ENCODE measurements at regions not wholly inside any gene's neighbourhood (a gene's known extent, or its start where the extent isn't known, plus 50 kb on each side); places are given as distances from the start of the nearest gene placed in this dataset.
"Not testable (repeated sequence)": the region's sequence is repeated elsewhere in the genome, so short reads cannot be mapped to it uniquely, and the experiment has no call there.

GRCh38 chr16:65819136-65819898, 547.2 kb upstream of the CDH5 start:
- no peak for TF ChIP-seq CTCF (IDR thresholded peaks at IDR 0.05)
- TF ChIP-seq POLR2AphosphoS5 (IDR thresholded peaks at IDR 0.05), result no peak
- no peaks in the 10 kb centered on the region for H3K27me3 ChIP-seq
- WGBS, result 73% methylated on average over 4 of the region's 4 CpGs
- no peak overlapping the region for H3K4me3 ChIP-seq
- no peak overlapping the region for H3K27ac ChIP-seq (replicated peaks in 1 of 4)
- H3K4me1 ChIP-seq, result no peaks in the 10 kb centered on the region
- DNase-seq (ENCODE audit: extremely low spot score), result peak; percentile 55
- no peaks in the 10 kb centered on the region for H3K36me3 ChIP-seq
- H3K9me3 ChIP-seq, result peaks cover 0 to 10% (median 0%) of the 10 kb centered on the region in 4 donors
- intact Hi-C loops (cut with DNase I), result no loop called here

GRCh38 chr16:65817799-65818198, 548.7 kb upstream of the CDH5 start:
- no peak overlapping the region for H3K4me3 ChIP-seq
- no peak for TF ChIP-seq CTCF (IDR thresholded peaks at IDR 0.05)
- TF ChIP-seq POLR2AphosphoS5 (IDR thresholded peaks at IDR 0.05), result no peak
- TF ChIP-seq POLR2A (IDR thresholded peaks at IDR 0.05; ENCODE audit: low read depth), result no peak
- TF ChIP-seq EP300 (IDR thresholded peaks at IDR 0.05), result no peak
- peak; percentile 26 for DNase-seq (ENCODE audit: extremely low spot score)
- WGBS, result 92% methylated on average over 2 of the region's 2 CpGs
- no peaks in the 10 kb centered on the region for H3K36me3 ChIP-seq
- H3K27me3 ChIP-seq, result no peaks in the 10 kb centered on the region
- no peaks in the 10 kb centered on the region for H3K4me1 ChIP-seq
- H3K9me3 ChIP-seq, result peaks cover 0 to 10% (median 0%) of the 10 kb centered on the region in 4 donors
- intact Hi-C loops (cut with DNase I), result no loop called here
- no peak overlapping the region for H3K27ac ChIP-seq (replicated peaks in 1 of 4)

DNA sequence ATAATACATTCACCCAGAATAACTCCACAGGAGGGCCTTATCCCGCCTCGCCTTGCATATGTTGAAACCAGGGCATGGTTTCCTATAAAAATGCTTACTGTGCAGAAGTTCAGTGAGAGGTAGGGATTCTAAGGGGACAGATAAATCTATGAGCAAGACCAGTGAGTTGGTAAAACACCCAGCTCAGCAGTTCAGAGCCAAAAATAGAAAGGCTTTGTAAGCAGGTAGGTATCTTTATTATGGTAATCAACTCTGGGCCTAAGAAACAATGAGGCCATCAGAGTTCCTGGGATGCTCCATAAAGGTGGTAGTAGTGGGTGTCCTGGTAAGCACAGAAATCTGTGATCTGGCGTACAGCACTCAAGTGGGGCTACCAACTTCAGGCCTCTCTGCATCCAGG, 549.4 kb upstream of the CDH5 start:
- intact Hi-C loops (cut with DNase I), result no loop called here
- H3K27me3 ChIP-seq, result no peaks in the 10 kb centered on the region

GRCh38 chr16:65816556-65816955, 549.9 kb upstream of the CDH5 start:
- WGBS, result 88% methylated on average over 2 of the region's 2 CpGs
- H3K9me3 ChIP-seq, result no peaks in the 10 kb centered on the region
- no peak overlapping the region for H3K4me3 ChIP-seq
- DNase-seq (ENCODE audit: extremely low spot score), result no peak
- no peaks in the 10 kb centered on the region for H3K4me1 ChIP-seq
- no peak for TF ChIP-seq POLR2AphosphoS5 (IDR thresholded peaks at IDR 0.05)
- TF ChIP-seq EP300 (IDR thresholded peaks at IDR 0.05), result no peak
- TF ChIP-seq POLR2A (IDR thresholded peaks at IDR 0.05; ENCODE audit: low read depth), result no peak
- TF ChIP-seq CTCF (IDR thresholded peaks at IDR 0.05), result no peak
- H3K27ac ChIP-seq (replicated peaks in 1 of 4), result no peak overlapping the region
- H3K36me3 ChIP-seq, result no peaks in the 10 kb centered on the region
- intact Hi-C loops (cut with DNase I), result no loop called here
- H3K27me3 ChIP-seq, result no peaks in the 10 kb centered on the region

More for the DNA sequence above, 549.4 kb upstream of the CDH5 start:
- no peak for TF ChIP-seq POLR2A (IDR thresholded peaks at IDR 0.05; ENCODE audit: low read depth)
- no peak for TF ChIP-seq CTCF (IDR thresholded peaks at IDR 0.05)
- DNase-seq (ENCODE audit: extremely low spot score), result peak; percentile 64
- WGBS, result 97% methylated on average over 3 of the region's 3 CpGs
- Histone ChIP-seq H3K36me3 (no peaks in the 10 kb centered on the region), H3K4me1 (no peaks in the 10 kb centered on the region), H3K9me3 (peaks cover 0 to 4% (median 0%) of the 10 kb centered on the region in 4 donors), H3K4me3 (no peak overlapping the region), H3K27ac (replicated peaks in 1 of 4) (no peak overlapping the region)

- Histone ChIP-seq H3K27ac (replicated peaks in 1 of 4) (no peak overlapping the region), H3K4me3 (no peak overlapping the region), H3K27me3 (no peaks in the 10 kb centered on the region), H3K9me3 (no peaks in the 10 kb centered on the region), H3K4me1 (no peaks in the 10 kb centered on the region), H3K36me3 (no peaks in the 10 kb centered on the region)
- no peak for DNase-seq (ENCODE audit: extremely low spot score)
- 56% methylated on average over 1 of the region's 1 CpG for WGBS
- intact Hi-C loops (cut with DNase I), result no loop called here
- no peak for TF ChIP-seq CTCF (IDR thresholded peaks at IDR 0.05)
- no peak for TF ChIP-seq POLR2A (IDR thresholded peaks at IDR 0.05; ENCODE audit: low read depth)
- no peak for TF ChIP-seq EP300 (IDR thresholded peaks at IDR 0.05)
- no peak for TF ChIP-seq POLR2AphosphoS5 (IDR thresholded peaks at IDR 0.05)
Measured at GRCh38 chr16:65815707-65816106, 550.8 kb upstream of the CDH5 start.

DNA sequence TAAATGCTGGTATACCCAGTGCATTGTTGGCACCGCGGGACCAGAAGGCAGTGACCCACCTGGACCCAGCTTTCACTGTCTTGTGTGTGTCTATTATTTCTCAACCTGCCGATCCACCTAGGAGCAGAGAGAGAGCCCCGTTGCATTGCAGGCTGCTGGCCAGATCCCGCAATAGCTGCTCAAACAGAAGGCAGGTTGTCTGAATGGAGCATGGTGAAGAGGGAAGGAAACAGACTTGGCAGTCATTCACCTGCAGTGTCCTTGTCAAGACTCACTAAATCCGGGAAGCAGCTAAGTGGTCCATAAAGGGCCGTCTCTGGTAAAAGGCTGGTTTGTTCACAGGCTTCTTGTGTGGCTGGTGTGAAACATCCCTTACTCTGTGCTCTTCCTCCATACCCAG, 552.6 kb upstream of the CDH5 start:
- DNase-seq (ENCODE audit: extremely low spot score), result peak; percentile 53
- H3K27me3 ChIP-seq; H3K9me3 ChIP-seq; H3K36me3 ChIP-seq; H3K4me3 ChIP-seq; intact Hi-C loops (cut with DNase I); H3K4me1 ChIP-seq; H3K27ac ChIP-seq (replicated peaks in 1 of 4): not testable (repeated sequence)
- 71% methylated on average over 7 of the region's 7 CpGs for WGBS
